SK-N-SH (cell line): ENCODE measurements at regions not wholly inside any gene's neighbourhood (a gene's known extent, or its start where the extent isn't known, plus 50 kb on each side); places are given as distances from the start of the nearest gene placed in this dataset.

Source experiments
- CTCF ChIP-seq: fragments of 200-600 bp; sonication (generic); IDR thresholded peaks from 2 replicates; pipeline ENCODE4 v1.6.1; 2017; ENCODE audit warnings: antibody characterized with exemption, mild to moderate bottlenecking, moderate library complexity
- EZH2phosphoT487 ChIP-seq: fragments of 200-600 bp; sonication (generic); IDR thresholded peaks from 2 replicates; pipeline ENCODE4 v1.6.1; 2017; ENCODE audit warnings: low read depth, mixed run types, mild to moderate bottlenecking, antibody characterized with exemption, moderate library complexity, borderline replicate concordance
- IRF3 ChIP-seq: fragments of 150-350 bp; IDR thresholded peaks from 2 replicates; pipeline ENCODE4 v1.6.1; 2016; ENCODE audit warnings: mild to moderate bottlenecking, low read depth, low read length
- RFX5 ChIP-seq: IDR thresholded peaks from 2 replicates; pipeline ENCODE4 v1.6.1; 2012; ENCODE audit warnings: mild to moderate bottlenecking, improper control_type of control experiment, low read length
- SIN3A ChIP-seq: IDR thresholded peaks from 2 replicates; pipeline ENCODE4 v1.6.1; 2012; ENCODE audit warnings: low read depth, mild to moderate bottlenecking, low read length, moderate library complexity, borderline replicate concordance

- TF ChIP-seq RFX5 (no peak), CTCF (no peak), EZH2phosphoT487 (no peak), IRF3 (no peak), SIN3A (no peak)
These were observed 72.0 kb upstream of the AFF3 start for GRCh38 chr2:100214265-100214971.
